WI38 (cell line): ENCODE measurements at regions not wholly inside any gene's neighbourhood (a gene's known extent, or its start where the extent isn't known, plus 50 kb on each side); places are given as distances from the start of the nearest gene placed in this dataset.

Source experiments
- H3K4me3 ChIP-seq: 2 replicates; pipeline ENCODE4 v1.5.1; 2011; ENCODE audit warnings: low read depth, mild to moderate bottlenecking, control low read depth, low read length
- TF ChIP-seq, protein P1 (sequence below): IDR thresholded peaks from 2 replicates; pipeline ENCODE4 v1.5.1; 2012; ENCODE audit warnings: low read depth, mild to moderate bottlenecking, control low read depth, low read length

DNA sequence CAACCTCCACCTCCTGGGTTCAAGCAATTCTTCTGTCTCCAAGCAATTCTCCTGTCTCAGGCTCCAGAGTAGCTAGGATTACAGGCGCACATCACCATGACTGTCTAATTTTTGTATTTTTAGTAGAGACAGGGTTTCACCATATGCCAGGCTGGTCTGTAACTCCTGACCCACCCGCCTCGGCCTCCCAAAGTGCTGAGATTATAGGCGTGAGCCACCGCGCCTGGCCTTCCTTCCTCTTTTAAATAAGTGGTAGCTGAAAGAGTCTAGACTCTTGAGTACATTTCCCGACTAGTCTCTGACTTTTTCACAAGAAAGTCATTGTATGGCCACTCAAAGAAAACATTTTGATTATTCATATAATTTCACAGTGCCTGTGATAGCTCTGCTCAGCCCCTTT is 636.2 kb upstream of the ANKRD30A start:
- TF ChIP-seq, protein P1, sequence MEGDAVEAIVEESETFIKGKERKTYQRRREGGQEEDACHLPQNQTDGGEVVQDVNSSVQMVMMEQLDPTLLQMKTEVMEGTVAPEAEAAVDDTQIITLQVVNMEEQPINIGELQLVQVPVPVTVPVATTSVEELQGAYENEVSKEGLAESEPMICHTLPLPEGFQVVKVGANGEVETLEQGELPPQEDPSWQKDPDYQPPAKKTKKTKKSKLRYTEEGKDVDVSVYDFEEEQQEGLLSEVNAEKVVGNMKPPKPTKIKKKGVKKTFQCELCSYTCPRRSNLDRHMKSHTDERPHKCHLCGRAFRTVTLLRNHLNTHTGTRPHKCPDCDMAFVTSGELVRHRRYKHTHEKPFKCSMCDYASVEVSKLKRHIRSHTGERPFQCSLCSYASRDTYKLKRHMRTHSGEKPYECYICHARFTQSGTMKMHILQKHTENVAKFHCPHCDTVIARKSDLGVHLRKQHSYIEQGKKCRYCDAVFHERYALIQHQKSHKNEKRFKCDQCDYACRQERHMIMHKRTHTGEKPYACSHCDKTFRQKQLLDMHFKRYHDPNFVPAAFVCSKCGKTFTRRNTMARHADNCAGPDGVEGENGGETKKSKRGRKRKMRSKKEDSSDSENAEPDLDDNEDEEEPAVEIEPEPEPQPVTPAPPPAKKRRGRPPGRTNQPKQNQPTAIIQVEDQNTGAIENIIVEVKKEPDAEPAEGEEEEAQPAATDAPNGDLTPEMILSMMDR = no peak
- H3K4me3 ChIP-seq = no peak overlapping the region

- H3K4me3 ChIP-seq = no peak overlapping the region
- TF ChIP-seq, protein P1 = no peak
Observed at GRCh38 chr10:36488579-36488978, 636.8 kb upstream of the ANKRD30A start.

DNA sequence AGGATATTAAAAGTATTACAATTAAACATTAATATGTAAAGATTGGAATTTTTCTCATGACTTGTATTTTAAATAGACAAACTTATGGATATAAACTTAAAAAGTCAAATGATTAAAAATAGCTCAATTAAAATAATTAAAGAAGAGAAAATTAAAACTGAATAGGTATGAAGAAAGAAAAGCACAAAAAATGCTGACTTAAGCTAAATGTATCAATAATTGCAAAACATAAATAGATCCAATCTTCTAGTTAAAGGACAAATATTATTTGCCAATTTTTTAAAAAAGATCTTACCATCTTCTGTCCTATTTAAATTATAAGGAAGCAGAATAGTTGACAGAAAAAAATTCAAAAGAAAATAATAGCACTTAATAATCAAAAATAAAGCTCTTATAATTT is 646.3 kb upstream of the ANKRD30A start:
- TF ChIP-seq, protein P1 = no peak
- no peak overlapping the region for H3K4me3 ChIP-seq

GRCh38 chr10:36476399-36476798 is 649.0 kb upstream of the ANKRD30A start:
- no peak overlapping the region for H3K4me3 ChIP-seq
- TF ChIP-seq, protein P1 = no peak

DNA sequence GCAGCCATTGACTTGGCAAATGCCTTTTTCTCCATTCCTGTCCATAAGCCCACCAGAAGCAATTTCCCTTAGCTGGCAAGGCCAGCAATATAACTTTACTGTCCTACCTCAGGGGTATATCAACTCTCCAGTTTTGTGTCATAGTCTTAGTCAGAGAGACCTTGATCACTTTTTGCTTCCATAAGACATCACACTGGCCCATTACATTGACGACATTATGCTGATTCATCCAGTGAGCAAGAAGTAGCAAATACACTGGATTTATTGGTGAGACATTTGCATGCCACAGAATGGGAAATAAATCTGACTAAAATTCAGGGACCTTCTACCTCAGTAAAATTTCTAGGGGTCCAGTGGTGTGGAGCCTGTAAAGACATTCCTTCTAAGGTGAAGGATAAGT is 649.7 kb upstream of the ANKRD30A start:
- TF ChIP-seq, protein P1 = no peak
- H3K4me3 ChIP-seq = no peak overlapping the region

- TF ChIP-seq, protein P1 = no peak
- H3K4me3 ChIP-seq = no peak overlapping the region
Observed at GRCh38 chr10:36474456-36474855, 650.9 kb upstream of the ANKRD30A start.

GRCh38 chr10:36473122-36473521 is 652.3 kb upstream of the ANKRD30A start:
- H3K4me3 ChIP-seq = no peak overlapping the region
- TF ChIP-seq, protein P1 = no peak
